AG10803 (cell line): ENCODE measurements at regions not wholly inside any gene's neighbourhood (a gene's known extent, or its start where the extent isn't known, plus 50 kb on each side); places are given as distances from the start of the nearest gene placed in this dataset.
"Not testable (repeated sequence)": the region's sequence is repeated elsewhere in the genome, so short reads cannot be mapped to it uniquely, and the experiment has no call there.

Experiments
- DNase-seq: peaks from one replicate; pipeline ENCODE4 v3.0.0; 2010; ENCODE audit warnings: low read depth
- H3K4me3 ChIP-seq: 2 replicates; pipeline ENCODE4 v1.5.1; 2011; ENCODE audit warnings: mild to moderate bottlenecking, low read length, control low read depth
- TF ChIP-seq, protein P1 (sequence below): conservative IDR thresholded peaks from 2 replicates; pipeline ENCODE4 v1.5.1; 2011; ENCODE audit warnings: mild to moderate bottlenecking, low read length, control low read depth, inconsistent platforms

DNA sequence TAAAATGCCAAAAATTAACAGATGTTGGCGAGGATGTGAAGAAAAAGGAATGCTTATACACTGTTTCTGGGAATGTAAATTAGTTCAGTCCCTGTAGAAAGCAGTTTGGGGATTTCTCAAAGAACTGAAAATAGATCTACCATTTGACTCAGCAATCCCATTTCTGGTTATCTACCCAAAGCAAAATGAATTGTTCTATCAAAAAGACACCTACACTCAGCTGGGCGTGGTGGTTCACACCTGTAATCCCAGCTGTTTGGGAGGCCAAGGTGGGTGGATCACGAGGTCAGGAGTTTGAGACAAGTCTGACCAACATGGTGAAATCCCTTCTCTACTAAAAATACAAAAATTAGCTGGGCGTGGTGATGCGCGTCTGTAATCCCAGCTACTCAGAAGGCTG lies 279.3 kb upstream of the PDE3A start:
- no peak overlapping the region for H3K4me3 ChIP-seq
- DNase-seq: no peak
- TF ChIP-seq, protein P1, sequence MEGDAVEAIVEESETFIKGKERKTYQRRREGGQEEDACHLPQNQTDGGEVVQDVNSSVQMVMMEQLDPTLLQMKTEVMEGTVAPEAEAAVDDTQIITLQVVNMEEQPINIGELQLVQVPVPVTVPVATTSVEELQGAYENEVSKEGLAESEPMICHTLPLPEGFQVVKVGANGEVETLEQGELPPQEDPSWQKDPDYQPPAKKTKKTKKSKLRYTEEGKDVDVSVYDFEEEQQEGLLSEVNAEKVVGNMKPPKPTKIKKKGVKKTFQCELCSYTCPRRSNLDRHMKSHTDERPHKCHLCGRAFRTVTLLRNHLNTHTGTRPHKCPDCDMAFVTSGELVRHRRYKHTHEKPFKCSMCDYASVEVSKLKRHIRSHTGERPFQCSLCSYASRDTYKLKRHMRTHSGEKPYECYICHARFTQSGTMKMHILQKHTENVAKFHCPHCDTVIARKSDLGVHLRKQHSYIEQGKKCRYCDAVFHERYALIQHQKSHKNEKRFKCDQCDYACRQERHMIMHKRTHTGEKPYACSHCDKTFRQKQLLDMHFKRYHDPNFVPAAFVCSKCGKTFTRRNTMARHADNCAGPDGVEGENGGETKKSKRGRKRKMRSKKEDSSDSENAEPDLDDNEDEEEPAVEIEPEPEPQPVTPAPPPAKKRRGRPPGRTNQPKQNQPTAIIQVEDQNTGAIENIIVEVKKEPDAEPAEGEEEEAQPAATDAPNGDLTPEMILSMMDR: no peak

DNA sequence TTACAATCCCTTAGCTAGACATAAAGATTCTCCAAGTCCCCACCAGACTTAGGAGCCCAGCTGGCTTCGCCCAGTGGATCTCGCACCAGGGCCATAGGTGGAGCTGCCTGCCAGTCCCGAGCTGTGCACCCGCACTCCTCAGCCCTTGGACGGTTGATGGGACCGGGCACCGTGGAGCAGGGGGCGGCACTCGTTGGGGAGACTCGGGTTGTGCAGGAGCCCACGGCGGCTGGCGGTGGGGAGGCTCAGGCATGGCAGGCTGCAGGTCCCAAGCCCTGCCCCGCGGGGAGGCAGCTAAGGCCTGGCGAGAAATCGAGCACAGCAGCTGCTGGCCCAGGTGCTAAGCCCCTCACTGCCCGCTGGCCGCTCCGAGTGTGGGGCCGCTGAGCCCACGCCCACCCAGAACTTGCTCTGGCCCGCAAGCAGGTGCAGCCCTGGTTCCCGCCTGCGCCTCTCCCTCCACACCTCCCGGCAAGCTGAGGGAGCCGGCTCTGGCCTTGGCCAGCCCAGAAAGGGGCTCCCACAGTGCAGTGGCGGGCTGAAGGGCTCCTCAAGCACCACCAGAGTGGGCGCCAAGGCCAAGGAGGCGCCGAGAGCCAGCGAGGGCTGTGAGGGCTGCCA lies 275.0 kb upstream of the PDE3A start:
- not testable (repeated sequence) for H3K4me3 ChIP-seq, DNase-seq

DNA sequence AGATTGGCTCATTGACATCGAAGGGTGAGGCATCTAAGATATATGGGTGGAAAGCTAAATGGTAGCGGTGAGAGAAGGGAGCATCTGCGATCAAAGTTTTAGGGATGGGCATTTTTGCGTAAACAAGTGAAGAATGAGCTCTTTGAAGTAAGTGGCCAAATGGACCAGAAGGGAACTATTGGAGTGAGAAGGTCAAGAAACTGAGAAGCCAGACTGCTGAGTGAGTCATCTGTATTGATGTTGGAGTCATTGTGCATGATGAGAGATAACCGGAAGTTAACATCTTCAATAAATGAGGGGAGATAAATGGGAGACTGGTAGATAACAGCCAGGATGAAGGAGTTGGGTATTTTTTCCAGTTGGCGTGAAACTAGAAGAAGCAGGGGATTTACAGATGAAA lies 271.9 kb upstream of the PDE3A start:
- no peak for DNase-seq
- H3K4me3 ChIP-seq: no peak overlapping the region
- TF ChIP-seq, protein P1: no peak

DNA sequence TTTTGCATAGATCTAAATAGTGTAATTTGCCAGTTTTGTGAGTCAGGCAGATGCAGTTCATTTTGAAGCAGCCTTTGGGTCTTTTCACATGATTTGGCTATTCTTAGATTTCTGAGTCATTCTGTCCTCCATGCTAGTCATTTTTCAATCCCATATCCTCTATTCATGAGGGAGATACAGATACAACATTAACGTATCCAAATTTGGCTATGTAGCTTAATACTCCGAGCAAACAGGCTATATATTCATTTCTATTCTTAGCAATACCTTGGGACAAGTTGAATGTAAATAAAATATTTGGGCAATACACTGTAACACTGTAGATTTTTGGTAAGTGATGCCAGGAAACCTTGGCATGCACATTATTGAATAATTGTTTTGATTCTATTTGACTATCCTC lies 270.7 kb upstream of the PDE3A start:
- TF ChIP-seq, protein P1: no peak
- DNase-seq: peak; percentile 24
- no peak overlapping the region for H3K4me3 ChIP-seq

DNA sequence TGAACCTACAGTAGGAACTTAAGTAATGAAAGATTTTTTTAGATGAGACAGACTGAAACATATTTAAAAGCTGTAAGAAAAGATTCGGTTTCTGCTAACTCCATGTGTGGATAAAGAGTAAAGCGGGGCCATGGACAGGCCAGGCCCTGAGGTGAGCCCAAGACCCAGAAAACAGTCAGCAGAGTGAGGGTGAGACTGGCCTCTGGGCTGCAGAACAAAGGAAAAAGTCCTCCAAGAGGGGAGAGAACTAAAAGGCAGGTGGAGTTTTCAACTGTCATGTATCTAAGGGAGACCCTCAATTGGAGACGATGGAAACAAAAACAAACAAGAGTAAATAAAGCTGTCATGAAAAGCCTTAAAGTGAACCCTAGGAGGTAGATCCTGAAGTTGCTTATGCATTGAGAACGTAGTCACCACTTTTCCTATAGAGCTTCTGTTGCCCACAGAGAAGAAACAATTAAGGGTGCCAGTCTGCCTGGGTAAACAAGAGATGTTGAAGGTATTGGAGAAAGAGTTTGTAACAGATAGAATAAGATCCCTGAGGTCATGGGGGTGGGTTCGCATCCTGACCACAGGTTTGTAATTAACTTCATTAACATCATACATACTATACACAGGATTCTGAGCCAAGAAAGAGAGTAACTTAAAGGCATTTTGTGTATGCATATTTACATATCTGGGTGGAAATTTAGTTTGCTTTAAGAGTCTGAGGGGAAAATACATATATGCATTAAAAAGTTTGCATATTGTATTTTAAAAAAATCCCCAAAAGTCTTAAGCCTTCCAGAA lies 268.7 kb upstream of the PDE3A start:
- no peak for DNase-seq
- no peak overlapping the region for H3K4me3 ChIP-seq
- TF ChIP-seq, protein P1: no peak

DNA sequence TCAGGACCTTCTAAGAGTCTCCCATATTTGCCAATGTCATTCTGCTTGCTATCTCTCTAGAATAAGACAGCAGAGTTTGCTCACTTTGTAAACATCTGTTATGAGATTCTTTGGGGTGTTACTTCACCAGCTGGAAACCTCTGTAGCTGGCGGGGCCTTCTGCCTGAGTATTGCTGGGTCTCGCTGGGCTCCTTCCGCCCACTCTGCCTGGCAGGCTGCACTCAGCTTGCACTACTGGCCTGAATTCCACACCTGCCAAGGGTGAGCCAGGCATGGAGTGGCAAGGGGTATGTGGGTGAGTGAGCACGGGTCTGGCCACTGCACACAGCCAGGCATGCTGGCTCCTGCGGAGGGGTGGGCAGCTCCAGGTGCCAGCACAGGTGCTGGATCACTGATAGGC lies 267.3 kb upstream of the PDE3A start:
- TF ChIP-seq, protein P1: no peak
- peak; percentile 10 for DNase-seq
- no peak overlapping the region for H3K4me3 ChIP-seq

DNA sequence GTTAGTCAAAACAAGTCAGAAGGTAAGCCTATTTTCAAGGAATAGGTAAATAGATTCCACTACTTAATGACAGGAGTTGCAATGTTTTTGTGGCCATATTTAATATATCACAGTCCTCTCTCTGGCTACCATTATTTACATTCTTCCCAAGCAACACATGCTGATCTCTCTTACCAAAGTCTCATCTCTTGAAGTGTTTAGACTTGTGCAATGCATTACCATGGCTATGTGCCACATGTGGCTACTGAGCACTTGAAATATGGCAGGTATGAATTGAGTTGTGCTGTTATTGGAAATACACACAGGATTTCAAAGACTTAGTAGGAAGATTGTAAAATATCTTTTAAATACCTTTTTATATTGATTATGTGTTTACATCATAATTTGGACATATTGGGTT lies 262.4 kb upstream of the PDE3A start:
- DNase-seq: peak; percentile 56
- TF ChIP-seq, protein P1: no peak
- no peak overlapping the region for H3K4me3 ChIP-seq
